ENCODE measurements at regions not wholly inside any gene's neighbourhood (a gene's known extent, or its start where the extent isn't known, plus 50 kb on each side); places are given as distances from the start of the nearest gene placed in this dataset.
"Not testable (repeated sequence)": the region's sequence is repeated elsewhere in the genome, so short reads cannot be mapped to it uniquely, and the experiment has no call there.

DNA sequence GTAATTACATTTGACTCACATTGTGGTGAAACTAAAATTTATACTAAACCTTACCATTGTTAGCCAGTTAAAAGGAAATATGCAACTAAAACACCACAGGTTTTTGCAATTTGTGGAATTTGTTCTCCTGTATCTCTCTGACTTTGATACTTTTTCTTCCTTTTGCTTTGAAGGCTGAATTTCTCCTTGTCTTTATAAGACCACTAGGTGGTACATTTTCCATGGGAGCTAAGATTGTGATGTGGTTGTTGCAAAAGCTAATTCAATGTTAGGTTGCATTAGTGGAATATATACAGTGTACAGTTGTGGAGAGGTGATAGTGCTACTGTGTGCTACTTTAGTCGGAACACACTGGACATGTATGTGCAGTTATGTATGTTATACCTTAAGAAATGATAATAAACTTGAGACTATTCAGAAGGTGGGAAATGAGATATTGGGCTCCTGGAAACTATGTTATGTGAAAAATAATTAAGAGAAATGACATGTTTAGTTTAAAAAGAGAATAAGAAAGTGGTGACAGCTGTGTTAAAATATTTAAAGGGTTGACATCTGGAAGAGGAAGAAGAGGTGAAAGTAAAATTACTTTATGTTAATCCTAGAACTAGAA is 70.3 kb downstream of the ARL9 start:
- DNase-seq (ENCODE audit: low read depth): peak; percentile 9

DNA sequence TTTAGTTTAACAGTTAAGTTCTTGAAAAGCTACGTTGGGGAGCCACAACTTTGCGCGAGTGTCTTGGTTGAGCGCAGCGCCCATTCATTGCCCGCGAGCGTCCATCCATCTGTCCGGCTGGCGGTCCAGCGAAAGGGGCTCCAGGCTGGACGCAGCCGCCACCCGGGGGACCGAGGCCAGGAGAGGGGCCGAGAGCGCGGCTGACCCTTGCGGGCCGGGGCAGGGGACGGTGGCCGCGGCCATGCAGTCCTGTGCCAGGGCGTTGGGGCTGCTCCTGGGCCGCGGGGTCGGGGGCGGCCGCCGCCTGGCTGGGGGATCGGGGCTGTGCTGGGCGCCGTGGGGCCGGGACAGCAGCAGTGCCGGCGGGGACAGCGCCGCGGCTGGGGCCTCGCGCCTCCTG is 86.8 kb downstream of the ARL9 start:
- not testable (repeated sequence) for DNase-seq (ENCODE audit: low read depth)

Measured in GM04503 (cell line).